ENCODE measurements at regions not wholly inside any gene's neighbourhood (a gene's known extent, or its start where the extent isn't known, plus 50 kb on each side); places are given as distances from the start of the nearest gene placed in this dataset.

- Histone ChIP-seq H3K27ac (ENCODE audit: low read length) (no peak overlapping the region), H3K36me3 (ENCODE audit: insufficient read depth, low read length) (no peaks in the 10 kb centered on the region), H3K9me3 (ENCODE audit: low read length) (no peaks in the 10 kb centered on the region), H3K4me2 (ENCODE audit: low read length) (peak overlapping the region; percentile 40), H3K79me2 (replicated peaks; ENCODE audit: insufficient read depth, low read length) (no peaks in the 10 kb centered on the region), H3F3A (ENCODE audit: insufficient read depth, low read length, poor library complexity, severe bottlenecking) (no peaks in the 10 kb centered on the region), H3K4me3 (ENCODE audit: low read length) (peak overlapping the region; percentile 73), H3K9ac (ENCODE audit: low read length) (peak overlapping the region; percentile 60), H4K20me1 (ENCODE audit: insufficient read depth) (no peaks in the 10 kb centered on the region), H2AFZ (ENCODE audit: low read depth, low read length) (peak overlapping the region; percentile 29), H3K27me3 (ENCODE audit: insufficient read depth, low read depth, low read length) (no peaks in the 10 kb centered on the region), H3K9me2 (ENCODE audit: insufficient read depth, low read length) (no peaks in the 10 kb centered on the region)
- no peak for TF ChIP-seq REST (IDR thresholded peaks at IDR 0.05; ENCODE audit: borderline replicate concordance)
- TF ChIP-seq CTCF (IDR thresholded peaks at IDR 0.05; ENCODE audit: poor library complexity, severe bottlenecking) = peak; percentile 97
- peak; percentile 96 for TF ChIP-seq SMC3 (conservative IDR thresholded peaks at IDR 0.05; ENCODE audit: poor library complexity)
- peak; percentile 40 for TF ChIP-seq MXI1 (conservative IDR thresholded peaks at IDR 0.05; ENCODE audit: poor library complexity, severe bottlenecking)
- peak; percentile 95 for TF ChIP-seq RAD21 (conservative IDR thresholded peaks at IDR 0.05)
Measured at GRCh38 chr6:160930547-160931377, 60.8 kb upstream of the MAP3K4 start.

- Histone ChIP-seq H3K4me2 (ENCODE audit: low read length) (no peak overlapping the region), H3K36me3 (ENCODE audit: insufficient read depth, low read length) (no peaks in the 10 kb centered on the region), H3K27ac (ENCODE audit: low read length) (no peak overlapping the region), H3F3A (ENCODE audit: insufficient read depth, low read length, poor library complexity, severe bottlenecking) (no peaks in the 10 kb centered on the region), H3K79me2 (replicated peaks; ENCODE audit: insufficient read depth, low read length) (no peaks in the 10 kb centered on the region), H3K9me2 (ENCODE audit: insufficient read depth, low read length) (no peaks in the 10 kb centered on the region), H4K20me1 (ENCODE audit: insufficient read depth) (no peaks in the 10 kb centered on the region), H2AFZ (ENCODE audit: low read depth, low read length) (peak overlapping the region; percentile 22), H3K27me3 (ENCODE audit: insufficient read depth, low read depth, low read length) (no peaks in the 10 kb centered on the region), H3K4me3 (ENCODE audit: low read length) (peak overlapping the region; percentile 73), H3K9me3 (ENCODE audit: low read length) (no peaks in the 10 kb centered on the region), H3K9ac (ENCODE audit: low read length) (peak overlapping the region; percentile 60)
- no peak for TF ChIP-seq SMC3 (conservative IDR thresholded peaks at IDR 0.05; ENCODE audit: poor library complexity)
- TF ChIP-seq TAF1 (IDR thresholded peaks at IDR 0.05; ENCODE audit: low read depth) = no peak
- no peak for TF ChIP-seq EZH2 (IDR thresholded peaks at IDR 0.05; ENCODE audit: borderline replicate concordance, insufficient read depth, low read length, poor library complexity, severe bottlenecking)
- no peak for TF ChIP-seq RAD21 (conservative IDR thresholded peaks at IDR 0.05)
- no peak for TF ChIP-seq MXI1 (conservative IDR thresholded peaks at IDR 0.05; ENCODE audit: poor library complexity, severe bottlenecking)
- TF ChIP-seq REST (IDR thresholded peaks at IDR 0.05; ENCODE audit: borderline replicate concordance) = no peak
- TF ChIP-seq CTCF (IDR thresholded peaks at IDR 0.05; ENCODE audit: poor library complexity, severe bottlenecking) = no peak
- no peak for TF ChIP-seq POLR2AphosphoS5 (IDR thresholded peaks at IDR 0.05)
- TF ChIP-seq EP300 (conservative IDR thresholded peaks at IDR 0.05; ENCODE audit: poor library complexity, severe bottlenecking) = no peak
Measured at GRCh38 chr6:160931378-160932310, 59.9 kb upstream of the MAP3K4 start.

Data from neural cell (in vitro differentiated cells).